HPDE6-E6E7 (cell line): ENCODE measurements at regions not wholly inside any gene's neighbourhood (a gene's known extent, or its start where the extent isn't known, plus 50 kb on each side); places are given as distances from the start of the nearest gene placed in this dataset.
A peak's percentile ranks its signal among the peaks of the same experiment; 100 is the strongest.

ENCODE experiments used
- DNase-seq: peaks from one replicate; pipeline ENCODE4 v3.0.0; 2011; ENCODE audit warnings: missing footprints; ENCODE audit errors: extremely low spot score

DNA sequence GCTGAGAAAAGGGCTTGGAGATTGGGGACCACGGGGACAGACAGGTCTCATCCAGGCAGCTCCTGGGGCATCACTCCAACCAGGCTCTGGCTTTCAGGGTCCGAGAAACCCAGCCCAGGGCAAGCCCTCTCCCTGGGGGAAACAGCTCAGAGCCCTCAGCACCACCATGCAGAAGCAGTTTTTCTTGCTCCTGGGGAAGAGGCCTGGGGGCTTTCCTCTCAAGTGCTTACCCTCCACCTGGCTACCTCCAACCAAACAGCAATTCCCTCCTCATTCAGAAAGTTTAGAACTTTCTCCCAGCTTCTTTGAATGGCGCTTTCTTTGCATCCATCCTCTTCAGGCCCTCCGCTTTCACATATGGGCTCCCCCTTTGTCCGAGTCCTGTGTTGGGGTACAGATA, 110.4 kb upstream of the PHACTR3 start:
- no peak for DNase-seq

DNA sequence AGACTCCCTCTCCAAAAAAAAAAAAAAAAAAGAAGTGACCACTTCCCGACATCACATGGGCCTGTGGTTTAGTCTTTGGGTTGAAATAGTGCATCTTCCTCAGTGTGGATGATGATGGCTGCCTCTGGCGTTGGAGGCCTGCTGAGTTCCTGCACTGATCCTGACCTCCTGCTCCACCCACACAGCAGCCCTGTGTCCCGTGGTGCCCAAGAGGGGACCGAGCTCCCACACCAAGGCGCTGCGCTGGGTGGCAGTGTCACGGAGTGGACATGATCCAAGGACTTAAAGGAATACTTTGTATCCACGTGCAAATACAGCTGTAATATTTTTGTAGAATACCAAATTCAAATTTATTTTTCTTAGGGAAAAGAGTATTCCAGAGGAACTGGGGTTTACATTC, 109.2 kb upstream of the PHACTR3 start:
- DNase-seq, result no peak

DNA sequence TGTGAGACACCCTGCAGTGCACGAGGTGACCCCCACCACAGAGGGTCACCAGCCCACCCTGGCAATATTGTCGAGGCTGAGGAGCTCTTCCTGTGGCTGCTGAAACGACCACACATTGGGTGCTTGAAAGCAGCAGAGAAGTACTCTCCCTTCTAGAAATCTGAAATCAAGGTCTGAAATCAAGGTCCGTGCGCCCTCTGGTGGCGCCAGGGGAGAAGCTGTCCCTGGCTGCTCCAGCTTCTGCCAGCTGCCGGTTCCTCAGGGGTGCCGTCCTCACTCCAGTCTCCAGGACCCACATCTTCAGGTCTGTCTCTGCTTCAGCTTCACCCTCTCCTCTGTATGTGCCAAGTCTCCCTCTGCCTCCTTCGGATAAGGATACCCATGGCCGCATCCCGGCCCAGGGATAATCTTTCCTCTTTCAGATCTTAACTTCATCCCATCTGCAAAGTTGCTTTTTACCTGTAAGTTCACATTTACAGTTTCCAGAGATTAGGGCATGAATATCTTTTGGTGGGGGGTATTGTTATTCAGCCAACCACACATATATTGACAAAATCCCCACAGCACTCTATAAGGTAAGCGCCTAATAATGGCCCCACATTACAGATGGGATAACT, 108.3 kb upstream of the PHACTR3 start:
- peak; percentile 81 for DNase-seq

DNA sequence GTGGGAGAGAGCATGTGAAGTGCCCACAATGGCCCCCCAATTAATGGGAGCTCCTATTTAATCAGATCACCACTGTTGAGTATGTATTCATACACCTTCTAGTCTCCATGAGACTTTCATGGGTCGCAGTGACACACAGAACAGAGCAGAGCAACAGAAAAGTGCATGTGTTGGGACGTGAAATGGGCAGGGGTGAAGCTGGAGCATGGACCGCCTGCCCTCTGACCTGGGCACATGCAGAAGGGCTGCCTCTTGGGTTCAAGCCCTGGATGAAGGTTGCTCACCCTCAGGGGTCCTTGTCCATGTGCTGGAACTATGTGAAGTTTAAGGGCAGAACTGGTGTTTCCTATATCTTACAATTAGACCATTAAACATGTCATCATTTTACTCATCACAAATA, 106.0 kb upstream of the PHACTR3 start:
- no peak for DNase-seq

DNA sequence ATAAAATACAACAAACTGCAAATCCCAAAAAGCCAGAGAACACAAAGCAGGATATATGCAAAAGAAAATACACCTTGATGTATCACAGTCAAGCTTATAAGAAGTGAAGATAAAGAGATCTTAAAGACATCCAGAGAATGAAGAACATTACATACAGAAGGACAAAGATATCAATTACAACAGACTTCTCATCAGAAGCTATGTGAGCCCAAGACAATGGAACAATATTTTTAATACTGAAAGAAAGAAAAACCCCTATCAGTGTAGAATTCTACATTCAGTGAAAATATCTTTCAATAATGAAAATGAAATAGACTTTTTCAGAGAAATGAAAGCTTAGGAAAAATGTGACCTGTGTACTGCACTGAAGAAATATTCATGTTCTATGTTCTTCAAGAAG, 104.5 kb upstream of the PHACTR3 start:
- no peak for DNase-seq

DNA sequence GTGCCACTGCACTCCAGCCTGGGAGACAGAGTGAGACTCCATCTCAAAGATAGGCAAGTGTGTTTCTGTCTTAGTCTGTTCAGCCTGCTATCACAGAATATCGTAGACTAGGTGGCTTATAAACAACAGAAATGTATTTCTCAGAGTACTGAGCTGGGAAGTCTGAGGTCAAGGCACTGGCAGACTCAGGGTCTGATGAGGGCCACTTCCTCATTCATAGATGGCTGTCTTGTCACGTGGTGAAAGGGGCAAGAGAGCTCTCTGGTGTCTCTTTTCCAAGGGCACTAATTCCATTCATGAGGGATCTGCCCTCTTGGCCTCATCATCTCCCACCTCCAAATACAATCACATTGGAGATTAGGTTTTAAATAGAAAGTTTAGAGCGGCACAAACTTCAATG, 95.6 kb upstream of the PHACTR3 start:
- DNase-seq, result no peak

DNA sequence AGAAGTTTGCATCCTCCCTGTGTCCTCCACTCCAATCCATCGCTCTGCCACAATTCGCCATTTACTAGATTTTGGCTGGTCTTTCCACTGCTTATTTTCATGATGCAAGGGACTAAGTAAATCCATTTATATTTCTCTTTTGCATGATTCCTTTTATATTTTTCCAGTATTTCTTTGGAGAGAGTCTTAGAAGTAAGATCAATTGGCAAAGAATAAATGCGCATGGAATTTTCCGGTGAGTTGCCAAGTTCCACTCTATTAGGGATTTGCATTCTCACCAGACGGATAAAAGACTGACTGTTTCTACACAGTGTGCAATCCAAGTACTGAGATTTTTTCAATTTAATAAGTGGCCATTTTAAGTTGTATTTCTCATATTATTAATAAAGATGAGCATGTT, 91.7 kb upstream of the PHACTR3 start:
- DNase-seq, result no peak

DNA sequence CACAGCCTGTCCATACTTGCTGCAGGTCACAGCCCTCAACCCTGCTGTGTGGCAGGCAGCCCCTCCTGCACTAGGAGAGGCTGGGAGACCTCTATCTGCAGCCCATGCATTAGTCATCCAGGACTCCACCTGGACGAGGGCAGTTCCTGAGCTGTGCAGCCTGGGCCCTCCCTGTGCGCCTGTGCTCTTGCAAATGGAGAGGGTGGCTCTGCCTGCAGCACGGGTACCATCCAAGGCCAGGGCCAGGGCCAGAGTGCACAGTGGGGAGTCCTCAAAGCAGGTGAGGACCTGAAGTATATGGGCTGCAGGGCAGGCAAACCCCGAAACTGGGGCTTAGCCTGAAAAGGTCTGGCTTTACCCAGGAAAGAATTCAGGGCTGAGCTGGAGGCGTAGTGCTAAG, 89.8 kb upstream of the PHACTR3 start:
- DNase-seq, result no peak

DNA sequence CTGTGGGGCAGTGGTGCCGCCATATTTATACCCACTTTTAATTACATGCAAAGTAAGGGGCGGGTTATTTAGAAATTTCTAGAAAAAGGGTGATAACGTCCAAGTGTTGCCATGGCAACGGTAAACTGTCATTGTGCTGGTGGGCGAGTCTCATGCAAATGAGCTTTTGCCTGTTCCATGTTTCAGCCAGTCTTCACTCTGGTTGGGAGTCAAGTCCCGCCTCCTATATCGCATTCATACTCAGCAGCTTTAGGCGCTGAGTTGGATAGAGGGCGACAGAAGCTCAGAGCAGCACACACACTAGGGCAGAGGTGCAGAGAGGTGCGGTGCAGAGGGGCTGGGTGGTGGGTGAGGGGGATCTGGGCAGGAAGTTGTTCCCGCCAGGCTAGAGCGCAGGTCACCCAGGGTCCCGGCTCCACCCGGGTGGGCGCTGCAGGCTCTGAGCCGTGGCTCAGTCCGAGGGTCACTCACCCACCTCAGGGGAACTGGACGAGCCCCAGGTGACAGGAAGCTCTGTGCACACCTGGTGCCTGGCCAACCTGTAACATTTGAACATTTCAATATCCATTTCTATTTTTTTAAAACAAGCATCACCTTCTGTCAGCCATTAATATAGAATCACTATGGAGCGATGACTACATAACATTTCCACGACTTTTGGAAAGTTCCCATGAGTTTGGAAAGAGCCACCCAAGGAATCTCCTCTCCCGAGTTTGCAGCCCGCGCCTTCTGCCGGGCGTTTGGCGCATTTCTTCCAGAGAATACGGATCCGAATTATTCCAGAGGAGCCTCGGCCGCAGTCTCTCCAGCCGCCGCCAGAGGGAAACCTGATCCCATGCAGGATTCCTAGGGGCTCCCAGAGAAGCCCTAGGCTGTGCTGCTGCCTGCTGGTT, 89.1 kb upstream of the PHACTR3 start:
- peak; percentile 86 for DNase-seq

DNA sequence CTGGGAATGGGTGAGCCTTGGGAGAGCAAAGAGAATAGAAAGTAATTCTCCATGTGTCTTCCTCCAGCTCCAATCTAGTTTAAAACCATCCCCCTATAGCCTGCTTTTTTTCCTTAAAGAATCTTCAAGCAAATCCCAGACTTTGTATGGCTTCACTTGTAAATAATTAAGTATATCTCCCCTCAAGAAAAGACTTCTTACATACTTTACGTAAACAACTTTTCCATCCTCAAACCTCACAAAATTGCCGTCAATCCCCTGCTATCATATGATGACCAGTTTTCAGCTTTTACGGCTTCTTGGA, 88.5 kb upstream of the PHACTR3 start:
- no peak for DNase-seq

DNA sequence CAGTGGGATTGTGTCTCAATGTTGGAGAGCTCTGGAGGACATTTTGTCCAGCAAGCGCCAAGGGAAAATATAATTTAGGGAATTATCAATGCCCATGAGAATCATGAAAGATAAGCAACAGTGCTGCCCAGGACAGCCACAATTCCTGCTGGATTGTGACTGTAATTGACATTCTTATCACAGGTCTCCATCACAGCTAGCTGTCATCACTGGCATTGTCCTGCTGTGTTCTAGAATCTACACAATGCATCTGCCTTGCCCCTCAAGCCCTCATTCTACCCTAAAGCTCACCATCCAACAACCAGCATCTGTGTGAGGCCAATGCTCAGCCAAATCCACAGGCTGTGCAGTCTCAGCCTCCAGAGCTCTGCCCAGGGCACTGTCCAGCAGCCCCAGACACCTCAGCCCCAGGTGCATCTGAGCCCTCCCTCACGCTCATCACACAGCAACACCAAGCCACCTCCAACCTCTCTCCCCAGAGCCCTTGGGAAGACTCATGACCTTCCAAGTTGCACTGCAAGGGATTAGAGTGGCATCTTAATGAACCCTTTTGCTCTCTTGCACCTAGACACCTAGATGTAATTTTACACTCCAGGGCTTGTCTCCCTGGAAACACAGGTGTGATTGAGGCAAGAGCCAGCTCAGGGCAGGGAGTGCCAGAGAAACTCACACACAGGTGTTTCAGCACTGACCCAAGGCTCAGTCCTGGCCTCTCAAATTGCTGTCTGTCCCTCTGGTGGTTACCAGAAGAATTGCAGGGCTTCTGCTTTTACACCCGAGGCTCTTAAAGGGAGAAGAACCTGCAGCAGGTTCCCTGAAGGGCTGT, 85.2 kb upstream of the PHACTR3 start:
- DNase-seq, result peak; percentile 92

DNA sequence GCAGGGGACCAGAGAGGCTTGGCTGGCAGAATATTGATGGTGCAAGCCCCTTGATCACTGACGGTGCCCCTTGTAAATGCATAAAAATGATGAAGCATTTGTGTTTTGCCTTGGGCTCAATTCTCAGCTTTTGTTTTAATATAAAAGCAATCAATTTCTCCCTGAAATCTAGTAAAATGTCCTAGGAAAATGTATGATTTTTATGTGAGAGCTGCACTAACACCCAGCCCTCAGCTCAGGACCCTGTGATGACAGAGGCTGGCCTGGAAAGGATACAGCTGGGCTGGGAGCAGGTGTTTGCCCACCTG, 84.7 kb upstream of the PHACTR3 start:
- DNase-seq, result no peak

DNA sequence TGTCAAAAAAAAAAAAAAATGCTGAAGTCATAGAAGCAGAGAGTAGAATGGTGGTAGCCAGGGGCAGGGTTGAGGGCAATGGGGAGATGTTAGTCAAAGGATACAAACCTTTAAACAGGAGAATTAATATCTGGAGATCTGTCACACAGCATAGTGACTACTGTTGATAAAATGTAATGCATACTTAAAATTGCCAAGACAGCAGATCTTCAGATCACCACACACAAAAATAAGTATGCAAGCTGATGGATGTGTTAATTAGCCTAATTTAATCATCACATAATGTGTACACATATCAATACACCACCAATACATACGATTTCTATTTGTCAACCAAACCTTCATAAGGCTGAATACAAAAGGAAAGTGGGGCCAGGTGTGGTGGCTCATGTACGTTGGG, 83.5 kb upstream of the PHACTR3 start:
- DNase-seq, result no peak

DNA sequence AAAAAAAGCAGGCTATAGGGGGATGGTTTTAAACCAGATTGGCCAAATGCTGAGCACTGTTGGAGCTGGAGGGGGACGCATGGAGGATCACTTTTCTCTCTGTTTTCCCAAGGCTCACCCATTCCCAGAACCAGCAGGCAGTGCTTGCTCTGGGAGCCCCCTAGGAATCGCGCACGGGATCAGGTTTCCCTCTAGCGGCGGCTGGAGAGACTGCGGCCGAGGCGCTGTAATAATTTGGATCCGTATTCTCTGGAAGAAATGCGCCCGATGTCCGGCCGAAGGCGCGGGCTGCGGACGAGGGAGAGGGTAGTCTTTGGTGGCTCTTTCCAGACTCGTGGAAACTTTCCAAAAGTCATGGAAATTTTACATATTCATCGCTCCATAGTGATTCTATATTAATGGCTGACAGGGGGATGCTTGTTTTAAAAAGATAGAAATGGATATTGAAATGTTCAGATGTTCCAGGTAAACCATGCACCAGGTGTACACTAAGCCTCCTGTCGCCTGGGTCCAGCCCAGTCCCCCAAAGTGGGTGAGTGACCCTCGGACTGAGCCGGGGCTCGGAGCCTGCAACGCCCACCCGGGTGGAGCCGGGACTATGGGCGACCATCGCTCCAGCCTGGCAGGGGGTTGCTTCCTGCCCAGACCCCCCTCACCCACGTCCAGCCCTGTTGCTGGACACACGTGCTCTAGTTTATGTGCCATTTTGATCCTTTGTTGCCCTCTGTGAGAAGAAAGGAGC, 78.7 kb upstream of the PHACTR3 start:
- peak; percentile 65 for DNase-seq

DNA sequence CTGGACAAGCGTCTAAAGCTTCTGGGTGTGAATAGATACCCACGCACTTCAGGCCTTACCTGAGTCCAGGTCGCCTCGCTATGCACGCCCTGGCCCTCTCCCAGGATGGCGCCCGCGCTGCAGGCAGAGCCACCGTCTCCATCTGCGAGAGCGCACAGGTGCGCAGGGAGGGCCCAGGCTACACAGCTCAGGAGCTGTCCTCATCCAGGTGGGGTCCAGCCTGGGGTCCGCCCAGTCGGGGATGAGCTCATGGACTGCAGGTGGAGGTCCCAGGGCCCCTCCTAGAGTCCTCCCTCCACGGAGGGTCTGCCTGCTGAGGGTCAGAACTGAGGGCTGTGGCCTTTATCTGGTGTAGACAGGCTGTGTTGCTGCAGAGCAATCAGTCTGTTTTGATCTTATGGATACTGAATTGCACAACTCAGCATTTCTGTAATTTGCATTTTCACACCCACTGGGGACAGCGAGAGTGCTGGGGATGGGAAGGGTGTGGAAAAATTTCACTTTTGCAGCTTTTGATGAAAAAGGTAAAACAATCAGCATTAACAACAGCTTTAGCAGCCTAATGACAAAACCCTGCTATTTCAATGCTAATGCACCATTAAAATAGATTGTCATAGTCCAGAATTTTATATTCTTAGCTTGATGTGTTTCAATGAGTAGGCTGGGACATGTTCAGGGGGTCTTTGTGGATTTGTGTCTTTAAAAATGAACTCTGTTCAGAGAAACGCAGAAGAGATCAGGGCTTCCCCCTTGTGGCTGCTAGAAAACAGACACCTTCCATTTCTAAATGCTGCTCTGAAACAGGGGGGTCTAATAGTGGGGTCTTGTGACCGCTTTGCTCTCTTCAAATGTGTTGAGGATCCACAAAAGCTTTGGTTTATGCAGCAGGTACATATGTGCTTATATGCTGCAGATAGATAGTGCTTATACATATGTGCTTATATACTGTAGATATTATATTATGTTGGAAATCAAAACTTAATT, 77.8 kb upstream of the PHACTR3 start:
- DNase-seq, result no peak

DNA sequence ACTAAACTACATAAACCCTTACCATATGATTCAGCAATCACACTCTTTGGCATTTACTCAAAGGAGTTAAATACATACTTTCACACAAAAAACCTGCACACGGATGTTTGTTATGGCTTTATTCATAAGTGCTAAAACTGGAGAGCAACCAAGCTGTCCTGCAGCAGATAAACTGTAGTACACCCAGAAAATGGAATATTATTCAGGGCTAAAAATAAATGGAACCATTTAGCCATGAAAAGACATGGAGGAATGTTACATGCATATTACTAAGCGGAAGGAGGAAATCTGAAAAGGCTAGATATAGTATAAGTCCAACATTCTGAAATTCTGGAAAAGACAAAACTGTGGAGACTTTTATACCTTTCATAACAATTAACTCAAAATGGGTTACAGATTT, 73.6 kb upstream of the PHACTR3 start:
- DNase-seq, result no peak

DNA sequence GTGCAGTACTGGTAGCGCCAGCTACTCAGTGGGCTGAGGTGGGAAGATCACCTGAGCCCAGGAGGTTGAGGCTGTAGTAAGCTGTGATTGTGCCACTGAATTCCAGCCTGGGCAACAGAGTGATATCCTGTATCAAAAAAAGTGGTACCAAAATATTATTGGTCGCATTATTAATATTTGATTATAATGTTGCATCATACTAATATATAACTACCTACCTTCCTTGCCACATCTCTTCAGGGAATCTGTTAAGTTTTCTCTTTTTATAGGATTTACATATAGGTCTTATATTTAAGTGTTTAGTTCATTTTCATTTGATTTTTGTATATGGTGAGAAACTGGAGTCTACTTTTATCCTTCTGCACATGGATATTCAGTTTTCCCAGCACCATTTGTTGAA, 66.3 kb upstream of the PHACTR3 start:
- no peak for DNase-seq

DNA sequence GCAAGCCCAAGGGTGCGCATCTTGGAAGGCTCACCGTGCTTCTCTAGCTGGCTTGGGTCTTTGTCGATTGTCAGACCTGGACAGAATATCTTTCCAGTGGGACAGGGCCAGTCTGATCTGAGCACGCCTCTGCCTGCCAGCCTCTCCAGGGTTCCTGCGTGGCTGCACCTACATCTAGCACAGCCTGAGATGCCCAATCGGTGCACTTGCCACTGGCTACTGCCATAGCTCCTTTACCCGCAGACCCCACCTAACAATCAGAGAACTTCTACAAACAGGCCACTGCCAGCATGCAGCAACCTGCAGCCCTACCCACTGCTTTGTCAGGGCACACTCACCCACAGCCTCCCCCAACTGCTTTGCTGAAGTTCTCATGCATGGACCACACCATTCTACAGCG, 56.7 kb upstream of the PHACTR3 start:
- no peak for DNase-seq
